ENCODE measurements at regions not wholly inside any gene's neighbourhood (a gene's known extent, or its start where the extent isn't known, plus 50 kb on each side); places are given as distances from the start of the nearest gene placed in this dataset.

DNA sequence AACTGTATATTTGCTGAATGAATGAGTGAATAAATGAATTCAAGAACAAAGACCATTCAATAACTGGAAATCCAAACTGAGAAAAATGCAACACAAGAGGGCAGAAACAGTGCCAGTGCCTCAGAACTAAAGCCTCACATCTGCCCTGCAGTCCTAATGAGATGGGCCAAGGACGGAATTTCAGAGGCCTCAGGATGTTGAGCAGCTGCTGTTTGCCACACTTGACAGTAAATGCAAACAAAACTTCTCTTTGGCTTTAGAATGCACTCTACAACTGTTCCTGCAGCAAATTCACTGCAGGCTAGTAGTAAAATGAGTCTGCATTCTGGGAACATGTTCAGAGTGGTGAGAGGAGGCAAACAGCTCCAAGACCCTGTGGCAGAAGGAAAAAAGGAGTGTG is 177.6 kb upstream of the LRFN2 start:
- TF ChIP-seq, protein P1, sequence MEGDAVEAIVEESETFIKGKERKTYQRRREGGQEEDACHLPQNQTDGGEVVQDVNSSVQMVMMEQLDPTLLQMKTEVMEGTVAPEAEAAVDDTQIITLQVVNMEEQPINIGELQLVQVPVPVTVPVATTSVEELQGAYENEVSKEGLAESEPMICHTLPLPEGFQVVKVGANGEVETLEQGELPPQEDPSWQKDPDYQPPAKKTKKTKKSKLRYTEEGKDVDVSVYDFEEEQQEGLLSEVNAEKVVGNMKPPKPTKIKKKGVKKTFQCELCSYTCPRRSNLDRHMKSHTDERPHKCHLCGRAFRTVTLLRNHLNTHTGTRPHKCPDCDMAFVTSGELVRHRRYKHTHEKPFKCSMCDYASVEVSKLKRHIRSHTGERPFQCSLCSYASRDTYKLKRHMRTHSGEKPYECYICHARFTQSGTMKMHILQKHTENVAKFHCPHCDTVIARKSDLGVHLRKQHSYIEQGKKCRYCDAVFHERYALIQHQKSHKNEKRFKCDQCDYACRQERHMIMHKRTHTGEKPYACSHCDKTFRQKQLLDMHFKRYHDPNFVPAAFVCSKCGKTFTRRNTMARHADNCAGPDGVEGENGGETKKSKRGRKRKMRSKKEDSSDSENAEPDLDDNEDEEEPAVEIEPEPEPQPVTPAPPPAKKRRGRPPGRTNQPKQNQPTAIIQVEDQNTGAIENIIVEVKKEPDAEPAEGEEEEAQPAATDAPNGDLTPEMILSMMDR (IDR thresholded peaks at IDR 0.05; ENCODE audit: low read depth, low read length, missing control alignments): no peak
- in situ Hi-C loops (cut with HindIII; ENCODE audit: low sequenced_read_pairs): no loop called here
- no peak overlapping the region for H3K4me3 ChIP-seq (ENCODE audit: low read depth, low read length)

DNA sequence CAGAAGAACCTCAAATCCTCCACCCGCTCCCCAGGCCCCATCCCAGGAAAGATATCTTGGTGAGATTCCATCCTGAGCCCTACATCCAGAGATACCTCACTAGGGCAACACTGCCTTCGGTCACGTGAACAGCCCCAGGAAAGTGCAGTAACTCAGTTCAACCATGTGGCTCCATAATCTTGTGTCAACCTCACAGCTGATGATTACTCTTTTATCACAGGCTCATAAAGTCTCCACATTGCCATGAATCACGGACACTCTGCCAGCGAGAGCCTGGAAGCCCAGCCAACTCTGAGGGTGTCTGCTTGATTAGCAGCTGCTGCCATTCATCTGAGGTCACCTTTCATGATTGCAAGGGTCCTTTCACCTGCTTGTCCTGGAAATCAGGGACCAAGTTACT is 175.8 kb upstream of the LRFN2 start:
- no peak overlapping the region for H3K4me3 ChIP-seq (ENCODE audit: low read depth, low read length)
- TF ChIP-seq, protein P1 (IDR thresholded peaks at IDR 0.05; ENCODE audit: low read depth, low read length, missing control alignments): no peak
- no peak for DNase-seq (ENCODE audit: low read depth)
- in situ Hi-C loops (cut with HindIII; ENCODE audit: low sequenced_read_pairs): no loop called here

More for the DNA sequence above, 177.6 kb upstream of the LRFN2 start:
- DNase-seq (ENCODE audit: low read depth): no peak

DNA sequence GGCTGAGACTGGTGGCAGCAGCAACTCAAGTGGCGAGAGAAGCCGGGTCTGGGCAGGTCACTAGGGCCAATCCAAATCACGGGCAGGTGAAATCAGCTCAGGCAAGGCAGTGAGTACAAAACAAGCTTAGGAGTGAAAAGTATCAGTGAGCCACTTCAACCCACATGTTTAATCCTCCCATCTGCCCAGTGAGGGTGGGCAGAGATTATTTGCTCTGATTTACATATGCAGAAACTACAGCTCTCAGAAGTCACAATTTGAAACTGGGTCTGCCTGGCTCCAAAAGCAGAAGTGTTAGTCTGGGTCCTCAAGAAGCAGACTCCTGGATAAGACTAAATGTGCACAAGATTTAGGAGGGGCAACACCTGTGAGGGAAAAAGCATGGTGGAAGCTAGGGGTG is 173.7 kb upstream of the LRFN2 start:
- DNase-seq (ENCODE audit: low read depth): no peak
- in situ Hi-C loops (cut with HindIII; ENCODE audit: low sequenced_read_pairs): no loop called here
- TF ChIP-seq, protein P1 (IDR thresholded peaks at IDR 0.05; ENCODE audit: low read depth, low read length, missing control alignments): no peak
- no peak overlapping the region for H3K4me3 ChIP-seq (ENCODE audit: low read depth, low read length)

DNA sequence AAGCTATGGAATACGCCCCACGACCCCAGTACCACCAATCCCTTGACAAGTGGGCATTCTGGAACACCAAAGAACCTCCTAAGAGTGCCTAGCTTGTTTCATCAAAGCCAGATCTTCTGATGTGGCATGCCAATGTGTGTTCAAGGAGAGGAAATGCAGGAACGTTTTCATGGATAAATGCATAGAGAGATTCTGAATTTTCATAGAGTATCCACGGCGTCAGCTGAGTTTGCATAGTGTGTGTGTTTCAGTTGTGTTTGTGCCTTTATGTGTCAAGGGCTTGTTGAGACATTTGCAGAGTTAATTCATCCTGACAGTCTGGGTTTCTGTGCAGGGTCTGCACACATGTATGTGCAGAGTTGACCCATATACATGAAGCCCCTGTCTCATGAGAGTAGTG is 172.7 kb upstream of the LRFN2 start:
- H3K4me3 ChIP-seq (ENCODE audit: low read depth, low read length): no peak overlapping the region
- no peak for DNase-seq (ENCODE audit: low read depth)
- TF ChIP-seq, protein P1 (IDR thresholded peaks at IDR 0.05; ENCODE audit: low read depth, low read length, missing control alignments): no peak
- in situ Hi-C loops (cut with HindIII; ENCODE audit: low sequenced_read_pairs): no loop called here

DNA sequence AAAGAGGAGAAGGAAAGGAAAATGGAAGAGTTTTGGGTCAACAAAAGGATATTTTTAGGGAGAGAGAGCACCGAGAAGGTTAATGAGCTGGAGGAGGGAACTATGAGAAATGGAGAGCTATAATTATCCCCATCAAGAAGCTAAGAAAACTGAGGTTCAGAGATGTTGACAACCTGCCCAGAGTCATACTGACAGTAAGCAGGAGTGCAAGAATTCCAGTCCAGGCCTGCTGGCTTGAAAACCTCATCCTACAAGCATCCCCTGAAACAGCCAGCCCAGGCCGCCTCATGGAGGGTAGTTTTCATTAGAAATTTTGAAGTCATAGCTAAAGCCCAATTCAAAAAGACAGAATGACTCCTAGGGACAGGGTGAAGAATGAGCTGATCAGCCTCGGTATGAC is 172.1 kb upstream of the LRFN2 start:
- no peak overlapping the region for H3K4me3 ChIP-seq (ENCODE audit: low read depth, low read length)
- TF ChIP-seq, protein P1 (IDR thresholded peaks at IDR 0.05; ENCODE audit: low read depth, low read length, missing control alignments): no peak
- in situ Hi-C loops (cut with HindIII; ENCODE audit: low sequenced_read_pairs): no loop called here
- no peak for DNase-seq (ENCODE audit: low read depth)

DNA sequence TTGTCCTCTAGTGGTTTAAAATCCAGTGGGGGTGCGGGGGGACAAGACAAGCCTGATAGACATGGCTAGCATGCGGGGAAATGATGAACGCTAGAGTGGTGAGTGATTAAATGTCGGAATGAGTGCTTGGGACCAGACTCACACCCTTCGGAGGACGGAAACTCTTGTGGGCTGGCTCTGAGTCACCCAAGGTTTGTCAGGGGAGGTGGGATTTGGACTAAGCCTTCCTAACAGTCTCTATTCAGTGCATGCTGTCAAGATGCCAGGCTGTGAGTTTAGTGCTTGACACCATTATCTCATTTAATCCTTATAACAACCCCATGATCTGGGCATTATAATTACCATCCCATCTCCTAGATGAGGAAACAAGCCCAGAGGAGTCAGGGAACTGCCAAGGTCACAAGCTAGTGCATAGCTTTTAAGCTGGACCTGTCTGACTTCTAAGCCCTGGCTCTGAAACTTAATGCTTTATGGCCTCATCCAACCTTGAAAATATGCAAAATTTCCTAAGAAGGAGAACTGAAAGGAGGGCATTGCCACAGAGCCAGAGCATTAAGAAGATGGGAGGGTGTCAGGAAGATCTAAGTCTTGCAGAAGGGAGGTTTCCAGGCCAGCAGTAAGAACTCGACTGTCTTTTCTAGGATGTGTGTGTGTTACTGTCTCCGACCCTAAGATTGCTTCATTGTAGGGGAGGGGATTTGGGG is 168.7 kb upstream of the LRFN2 start:
- H3K4me3 ChIP-seq (ENCODE audit: low read depth, low read length): no peak overlapping the region
- in situ Hi-C loops (cut with HindIII; ENCODE audit: low sequenced_read_pairs): no loop called here
- TF ChIP-seq, protein P1 (IDR thresholded peaks at IDR 0.05; ENCODE audit: low read depth, low read length, missing control alignments): no peak
- DNase-seq (ENCODE audit: low read depth): no peak

Measured in astrocyte of the cerebellum (primary cell).